ENCODE measurements at regions not wholly inside any gene's neighbourhood (a gene's known extent, or its start where the extent isn't known, plus 50 kb on each side); places are given as distances from the start of the nearest gene placed in this dataset.
"Not testable (repeated sequence)": the region's sequence is repeated elsewhere in the genome, so short reads cannot be mapped to it uniquely, and the experiment has no call there.

DNA sequence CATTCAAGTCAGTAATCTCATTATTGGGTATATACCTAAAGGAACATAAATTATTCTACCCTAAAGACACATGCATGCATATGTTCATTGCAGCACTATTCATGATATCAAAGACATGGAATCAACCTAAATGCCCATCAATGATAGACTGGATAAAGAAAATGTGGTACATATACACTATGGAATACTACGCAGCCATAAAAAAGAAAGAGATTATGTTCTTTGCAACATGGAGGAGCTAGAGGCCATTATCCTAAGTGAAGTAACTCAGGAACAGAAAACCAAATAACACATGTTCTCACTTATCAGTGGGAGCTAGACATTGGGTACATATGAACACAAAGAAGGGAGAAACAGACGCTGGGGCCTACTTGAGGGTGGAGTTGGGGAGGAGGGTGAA, 471.4 kb downstream of the SIPA1L2 start:
- H3K56ac ChIP-seq (ENCODE audit: extremely low read depth, insufficient read depth, low read length); CTCF ChIA-PET; DNase-seq; H2BK15ac ChIP-seq (ENCODE audit: low read depth, low read length); H3K18ac ChIP-seq (ENCODE audit: low read depth, low read length); H2BK5ac ChIP-seq (ENCODE audit: low read depth, low read length, poor library complexity, severe bottlenecking); H3K23ac ChIP-seq (ENCODE audit: low read depth, low read length); H2AK5ac ChIP-seq (ENCODE audit: low read depth, low read length); H2AFZ ChIP-seq (replicated peaks; ENCODE audit: low read length, poor library complexity); H4K5ac ChIP-seq (ENCODE audit: low read depth, low read length); H4K8ac ChIP-seq (ENCODE audit: low read depth in 2 of 2, low read length in 2 of 2); H4K91ac ChIP-seq (ENCODE audit: insufficient read depth, low read depth, low read length); H3K4me3 ChIP-seq (ENCODE audit: insufficient read depth, low read depth, low read length); H2AK9ac ChIP-seq (replicated peaks; ENCODE audit: low read depth, low read length, poor library complexity); BruUV-seq (replicated peaks); H2BK20ac ChIP-seq (ENCODE audit: low read depth, low read length); H3K27ac ChIP-seq (ENCODE audit: insufficient read depth, low read length); H3K9ac ChIP-seq (ENCODE audit: low read depth, low read length); H3K4me1 ChIP-seq (ENCODE audit: control insufficient read depth, insufficient read depth, low read length); H2BK120ac ChIP-seq (ENCODE audit: low read depth, low read length); H3K14ac ChIP-seq (replicated peaks; ENCODE audit: low read depth, low read length); H3K27me3 ChIP-seq (ENCODE audit: control insufficient read depth, insufficient read depth, low read length); H3K79me1 ChIP-seq (ENCODE audit: low read depth in 1 of 2, low read length in 2 of 2); dilution Hi-C loops (cut with HindIII; ENCODE audit: low sequenced_read_pairs, unreplicated experiment); H3K9me1 ChIP-seq (ENCODE audit: insufficient read depth, low read length); H4K20me1 ChIP-seq (ENCODE audit: insufficient read depth, low read length); POLR2A ChIA-PET (ENCODE audit: unreplicated experiment); H3K9me3 ChIP-seq (ENCODE audit: control insufficient read depth, insufficient read depth, low read length); intact Hi-C loops (cut with micrococcal nuclease); ATAC-seq (ENCODE audit: low read depth); H3K36me3 ChIP-seq (ENCODE audit: control insufficient read depth, insufficient read depth, low read length); H3K4ac ChIP-seq (ENCODE audit: low read depth, low read length); H3K4me2 ChIP-seq (ENCODE audit: low read depth, low read length): not testable (repeated sequence)
- in situ Hi-C loops (cut with MboI; ENCODE audit: low sequenced_read_pairs), result loop anchor here (25.0 kb wide), 1 partner anchor 479 kb away; the partner anchor contains the start of gene SIPA1L2
- WGBS, 2 experiments (ENCODE audit: extremely low coverage in 2 of 2, insufficient read length in 1 of 2), result no CpG with 5 or more reads among the region's 2 CpGs

DNA sequence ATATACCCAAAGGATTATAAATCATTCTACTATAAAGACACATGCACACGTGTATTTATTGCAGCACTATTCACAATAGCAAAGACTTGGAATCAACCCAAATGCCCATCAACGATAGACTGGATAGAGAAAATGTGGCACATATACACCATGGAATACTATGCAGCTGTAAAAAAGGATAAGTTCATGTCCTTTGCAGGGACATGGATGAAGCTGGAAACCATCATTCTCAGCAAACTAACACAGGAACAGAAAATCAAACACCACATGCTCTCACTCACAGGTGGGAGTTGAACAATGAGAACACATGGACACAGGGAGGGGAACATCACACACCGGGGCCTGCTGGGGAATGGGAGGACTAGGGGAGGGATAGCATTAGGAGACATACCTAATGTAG, 473.9 kb downstream of the SIPA1L2 start:
- H2BK15ac ChIP-seq (ENCODE audit: low read depth, low read length); H3K56ac ChIP-seq (ENCODE audit: extremely low read depth, insufficient read depth, low read length); H3K4me3 ChIP-seq (ENCODE audit: insufficient read depth, low read depth, low read length); H3K36me3 ChIP-seq (ENCODE audit: control insufficient read depth, insufficient read depth, low read length); H3K9me3 ChIP-seq (ENCODE audit: control insufficient read depth, insufficient read depth, low read length); H2AK9ac ChIP-seq (replicated peaks; ENCODE audit: low read depth, low read length, poor library complexity); H3K79me1 ChIP-seq (ENCODE audit: low read depth in 1 of 2, low read length in 2 of 2); POLR2A ChIA-PET (ENCODE audit: unreplicated experiment); H3K14ac ChIP-seq (replicated peaks; ENCODE audit: low read depth, low read length); H4K91ac ChIP-seq (ENCODE audit: insufficient read depth, low read depth, low read length); ATAC-seq (ENCODE audit: low read depth); H4K8ac ChIP-seq (ENCODE audit: low read depth in 2 of 2, low read length in 2 of 2); DNase-seq; H3K9me1 ChIP-seq (ENCODE audit: insufficient read depth, low read length); H2AK5ac ChIP-seq (ENCODE audit: low read depth, low read length); H3K27me3 ChIP-seq (ENCODE audit: control insufficient read depth, insufficient read depth, low read length); dilution Hi-C loops (cut with HindIII; ENCODE audit: low sequenced_read_pairs, unreplicated experiment); H3K4me1 ChIP-seq (ENCODE audit: control insufficient read depth, insufficient read depth, low read length); H3K27ac ChIP-seq (ENCODE audit: insufficient read depth, low read length); intact Hi-C loops (cut with micrococcal nuclease); H2BK120ac ChIP-seq (ENCODE audit: low read depth, low read length); H4K20me1 ChIP-seq (ENCODE audit: insufficient read depth, low read length); BruUV-seq (replicated peaks); CTCF ChIA-PET; H2BK5ac ChIP-seq (ENCODE audit: low read depth, low read length, poor library complexity, severe bottlenecking); H3K9ac ChIP-seq (ENCODE audit: low read depth, low read length); H2BK20ac ChIP-seq (ENCODE audit: low read depth, low read length); H3K23ac ChIP-seq (ENCODE audit: low read depth, low read length); H4K5ac ChIP-seq (ENCODE audit: low read depth, low read length); H3K18ac ChIP-seq (ENCODE audit: low read depth, low read length); H3K4me2 ChIP-seq (ENCODE audit: low read depth, low read length); H3K4ac ChIP-seq (ENCODE audit: low read depth, low read length); H2AFZ ChIP-seq (replicated peaks; ENCODE audit: low read length, poor library complexity): not testable (repeated sequence)
- in situ Hi-C loops (cut with MboI; ENCODE audit: low sequenced_read_pairs), result loop anchor here (25.0 kb wide), 1 partner anchor 481 kb away; the partner anchor contains the start of gene SIPA1L2
- WGBS, 2 experiments (ENCODE audit: extremely low coverage in 2 of 2, insufficient read length in 1 of 2), result no CpG with 5 or more reads among the region's 3 CpGs

All from IMR-90 (cell line).